CD4-positive, alpha-beta T cell treated with Interleukin-10 for 1 hour (primary cell): ENCODE measurements at regions not wholly inside any gene's neighbourhood (a gene's known extent, or its start where the extent isn't known, plus 50 kb on each side); places are given as distances from the start of the nearest gene placed in this dataset.

Experiments used
- DNase-seq: peaks from one replicate; pipeline ENCODE4 v3.0.0-alpha.2; 2020

- no peak for DNase-seq
These were observed 77.8 kb downstream of the DLL1 start for GRCh38 chr6:170212956-170213636.

DNA sequence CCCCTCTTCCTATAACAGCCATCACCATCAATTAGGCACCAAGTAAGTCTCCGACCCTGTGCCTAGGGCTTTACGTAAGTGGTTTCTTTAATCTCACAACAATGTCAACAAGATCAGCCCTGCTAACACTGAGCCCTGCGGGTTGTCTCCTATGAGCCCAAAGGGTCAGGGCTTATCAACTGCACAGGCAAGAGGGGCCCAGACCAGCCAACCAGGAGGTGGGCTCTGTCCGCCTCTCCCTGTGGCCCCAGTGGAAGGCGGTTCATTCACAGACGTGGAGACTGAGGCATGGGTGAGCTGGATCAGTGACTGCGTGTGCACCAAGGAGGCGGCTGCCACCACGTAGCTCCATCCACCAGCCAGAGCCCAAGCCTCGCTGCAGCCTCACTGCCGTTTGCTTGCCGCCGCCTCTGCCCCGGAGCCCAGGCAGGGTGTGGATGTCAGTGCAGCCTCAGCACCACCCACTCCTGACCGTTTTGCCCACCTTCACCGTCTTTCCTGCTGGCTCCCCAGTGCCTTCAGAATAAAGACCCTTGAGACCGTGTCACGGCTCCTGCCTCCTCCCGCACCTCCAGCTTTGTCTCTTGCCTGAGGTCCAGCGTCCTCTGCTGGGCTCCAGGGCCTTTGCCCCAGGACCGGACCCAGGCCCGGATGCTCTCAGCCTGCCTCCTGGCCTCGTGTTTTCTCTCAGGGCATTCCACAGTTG is 78.7 kb downstream of the DLL1 start:
- DNase-seq = no peak

GRCh38 chr6:170211404-170212025 is 79.4 kb downstream of the DLL1 start:
- no peak for DNase-seq

DNA sequence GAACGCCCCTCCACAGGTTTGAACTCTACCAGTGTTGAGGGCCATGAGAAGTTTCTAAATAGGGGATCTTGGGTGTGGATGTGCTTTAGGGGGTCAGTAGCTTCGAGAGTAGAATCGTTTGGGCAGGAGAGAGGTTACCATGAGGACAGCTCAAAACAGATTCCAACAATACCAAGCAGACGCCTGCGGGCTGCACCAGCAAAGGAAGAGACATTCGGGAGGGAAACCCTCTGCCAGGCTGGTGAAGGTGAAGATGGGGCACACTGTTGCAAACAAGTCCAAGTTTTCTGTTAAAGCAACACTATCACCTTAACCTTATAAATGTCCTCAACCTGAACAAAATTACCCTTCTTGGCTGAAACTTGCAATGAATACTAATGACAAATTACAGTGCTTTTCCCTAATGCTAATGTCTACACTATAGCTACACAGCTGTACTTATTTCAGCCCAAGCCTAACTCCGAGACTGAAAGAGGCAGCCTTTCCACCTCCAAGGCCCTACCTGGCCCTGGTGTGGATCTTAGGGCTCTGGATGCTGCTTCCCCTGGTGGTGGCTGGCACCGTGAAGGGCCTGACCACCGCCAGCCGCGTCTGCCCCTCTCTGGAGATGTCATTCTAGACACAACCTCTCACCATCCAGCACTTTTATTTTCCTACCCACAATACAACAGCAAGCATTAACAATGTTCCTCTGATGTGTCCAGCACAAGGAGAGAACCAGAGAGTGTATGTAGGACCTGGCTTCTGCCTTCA is 80.1 kb downstream of the DLL1 start:
- no peak for DNase-seq

GRCh38 chr6:170210026-170210390 is 80.9 kb downstream of the DLL1 start:
- DNase-seq = no peak

- DNase-seq = no peak
These were observed 81.4 kb downstream of the DLL1 start for GRCh38 chr6:170209354-170210025.

DNA sequence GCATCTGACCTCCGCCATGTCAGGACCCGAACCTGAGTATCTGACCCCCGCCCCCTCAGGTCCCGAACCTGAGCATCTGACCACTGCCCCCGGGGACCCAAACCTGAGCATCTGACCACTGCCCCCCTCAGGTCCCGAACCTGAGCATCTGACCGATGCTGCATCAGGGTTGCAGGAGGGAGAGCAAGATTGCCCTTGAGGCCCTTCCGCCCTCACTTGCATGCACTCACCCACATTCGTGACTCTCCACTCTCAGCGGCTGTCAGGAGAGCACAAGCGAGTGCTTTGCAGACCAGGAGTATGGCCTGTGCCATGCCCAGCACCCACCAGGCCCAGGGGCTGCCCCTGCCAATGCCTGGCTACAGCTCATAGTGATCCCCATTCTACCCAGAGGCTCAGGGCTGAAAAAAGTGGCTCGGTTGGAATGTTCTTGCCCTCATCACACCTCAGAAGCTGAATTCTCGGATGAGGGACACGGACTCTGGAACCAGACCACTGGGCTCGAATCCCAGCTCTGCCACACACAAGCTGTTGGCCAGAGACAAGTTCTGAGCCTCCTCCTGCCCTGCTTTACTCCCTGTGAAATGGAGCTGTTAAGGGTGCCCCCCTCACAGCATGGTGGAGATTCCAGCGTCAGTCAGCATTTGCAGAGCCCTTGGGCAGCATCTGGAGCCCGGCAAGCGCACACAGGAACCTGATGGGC is 82.1 kb downstream of the DLL1 start:
- no peak for DNase-seq

GRCh38 chr6:170208182-170208601 is 82.7 kb downstream of the DLL1 start:
- no peak for DNase-seq

DNA sequence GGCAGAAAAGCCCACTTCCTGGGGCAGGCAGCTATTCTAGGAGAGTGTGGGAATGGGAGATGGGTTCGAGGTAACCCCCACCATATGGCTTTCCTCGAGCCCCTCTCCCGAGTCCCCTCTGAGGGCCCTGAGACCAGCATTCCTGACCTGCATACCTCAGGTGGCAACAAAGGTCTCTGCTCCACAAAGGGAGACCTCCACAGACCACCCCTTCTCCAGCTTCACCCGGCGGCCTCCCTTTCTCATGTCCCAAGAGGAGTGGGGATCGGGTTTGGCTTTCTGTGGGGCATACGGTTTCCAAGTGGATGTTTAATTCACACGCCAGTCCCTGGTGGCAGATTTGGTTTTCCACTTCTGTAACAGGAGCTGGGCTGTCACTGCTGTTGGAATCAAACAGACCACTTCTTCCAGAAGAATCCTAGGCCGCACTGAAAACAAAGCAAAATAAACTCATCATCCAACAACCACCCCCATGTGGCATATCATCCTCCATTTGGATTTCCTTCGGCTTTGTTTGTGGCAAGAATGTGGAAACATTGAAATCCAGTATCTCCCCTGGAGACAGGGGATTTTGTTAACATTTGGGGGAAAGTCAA is 83.2 kb downstream of the DLL1 start:
- DNase-seq = no peak

DNA sequence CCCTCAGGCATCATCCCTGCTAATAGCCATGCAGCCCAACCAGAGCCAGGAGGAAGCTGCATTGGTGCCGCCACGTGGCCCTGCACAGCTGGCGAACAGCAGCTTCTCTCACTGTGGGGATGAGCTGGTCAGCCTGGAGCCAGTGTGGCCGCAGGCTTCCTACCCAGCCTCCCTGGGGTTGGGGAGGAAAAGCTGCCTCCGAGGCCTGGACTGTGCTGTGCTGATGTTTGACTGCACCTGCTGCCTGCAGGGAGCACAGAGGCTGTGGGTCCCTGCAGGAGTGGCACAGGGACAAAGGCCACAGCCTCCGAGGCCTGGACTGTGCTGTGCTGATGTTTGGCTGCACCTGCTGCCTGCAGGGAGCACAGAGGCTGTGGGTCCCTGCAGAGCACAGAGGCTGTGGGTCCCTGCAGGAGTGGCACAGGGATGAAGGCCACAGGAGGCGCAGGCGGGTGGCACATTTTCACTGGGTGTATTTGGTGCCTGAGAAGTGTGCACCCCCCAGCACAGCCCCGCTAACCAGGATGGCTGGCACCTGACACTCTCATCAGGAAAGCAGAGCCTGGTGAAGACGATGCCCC is 83.9 kb downstream of the DLL1 start:
- DNase-seq = no peak

- DNase-seq = no peak
These were observed 84.6 kb downstream of the DLL1 start for GRCh38 chr6:170206317-170206621.

DNA sequence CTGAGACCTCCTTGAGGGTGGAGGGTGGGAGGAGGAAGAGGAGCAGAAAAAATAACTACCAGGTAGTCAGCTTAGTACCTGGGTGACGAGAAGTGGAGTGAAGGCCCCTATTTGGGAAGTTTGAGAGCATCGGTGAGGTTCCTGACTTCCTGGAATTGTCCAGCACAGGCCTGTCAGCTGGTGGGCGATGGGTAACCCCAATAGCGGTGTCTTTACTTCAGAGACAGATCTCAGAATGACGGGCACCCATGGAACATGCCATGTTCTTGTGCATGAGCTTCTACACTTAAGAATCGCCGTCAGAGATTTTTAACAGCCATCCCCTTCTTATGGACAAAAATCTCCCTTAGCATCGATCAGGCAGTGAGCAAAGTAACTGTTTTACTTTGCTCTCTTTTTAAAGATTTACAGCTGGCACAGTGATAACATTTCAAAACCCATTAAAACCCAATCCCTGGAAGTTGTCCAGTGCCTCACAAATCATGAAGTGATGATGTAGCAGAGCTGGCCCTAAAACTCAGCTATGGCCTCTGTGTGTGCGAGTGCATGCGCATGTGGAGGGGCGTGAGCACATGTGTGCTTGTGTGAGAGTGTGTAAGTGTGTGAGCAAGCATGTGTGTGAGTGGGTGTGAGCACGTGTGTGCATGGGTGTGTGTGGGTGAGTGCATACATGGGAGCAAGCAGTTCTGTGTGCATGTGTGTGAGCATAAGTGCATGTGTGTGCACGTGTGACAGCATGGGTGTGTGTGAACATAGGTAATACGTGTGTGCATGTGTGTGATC is 85.2 kb downstream of the DLL1 start:
- no peak for DNase-seq

GRCh38 chr6:170205126-170205525 is 85.8 kb downstream of the DLL1 start:
- DNase-seq = no peak

GRCh38 chr6:170203212-170203611 is 87.7 kb downstream of the DLL1 start:
- DNase-seq = no peak

- DNase-seq = no peak
These were observed 88.3 kb downstream of the DLL1 start for GRCh38 chr6:170202416-170203135.

- DNase-seq = no peak
These were observed 89.5 kb downstream of the DLL1 start for GRCh38 chr6:170201361-170201760.

- no peak for DNase-seq
These were observed 90.4 kb downstream of the DLL1 start for GRCh38 chr6:170200458-170200891.

- no peak for DNase-seq
These were observed 91.2 kb downstream of the DLL1 start for GRCh38 chr6:170199716-170200115.

DNA sequence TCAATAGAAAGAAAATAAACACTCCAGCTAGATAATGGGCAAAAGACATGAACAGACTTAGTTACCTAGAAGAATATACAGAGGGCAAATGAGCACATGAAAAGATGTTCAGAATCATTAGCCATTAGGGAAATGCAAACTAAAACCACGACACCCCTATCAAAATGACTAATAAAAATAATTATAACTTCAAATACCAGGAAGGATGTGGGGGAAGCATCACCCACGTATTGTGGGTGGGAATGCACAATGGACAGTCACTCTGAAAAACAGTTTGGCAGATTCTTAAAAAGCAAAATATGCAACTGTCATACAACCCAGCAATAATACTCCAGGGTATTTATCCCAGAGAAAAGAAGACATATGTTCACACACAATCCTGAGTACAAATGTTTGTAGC is 92.6 kb downstream of the DLL1 start:
- no peak for DNase-seq

- no peak for DNase-seq
These were observed 97.5 kb downstream of the DLL1 start for GRCh38 chr6:170193326-170193821.
